Activated CD8-positive, alpha-beta T cell treated with anti-CD3 and anti-CD28 coated beads for 36 hours (primary cell): ENCODE measurements at regions not wholly inside any gene's neighbourhood (a gene's known extent, or its start where the extent isn't known, plus 50 kb on each side); places are given as distances from the start of the nearest gene placed in this dataset.

Source experiments
- ATAC-seq: fragments of 200-7000 bp; cut with Tn5 transposase; one replicate; pipeline ENCODE4 v1.10.0; 2021; ENCODE audit warnings: mild to moderate bottlenecking, moderate library complexity
- CTCF ChIA-PET: fragments of 350-600 bp; sonication (Branson Sonifier 250); formaldehyde crosslinking; loops from one replicate; lab custom pipeline; 2021; ENCODE audit warnings: antibody characterized with exemption; lab: Charles Lee
- POLR2A ChIA-PET: fragments of 350-600 bp; sonication (Branson Sonifier 250); formaldehyde crosslinking; loops from one replicate; lab custom pipeline; 2021; ENCODE audit warnings: antibody characterized with exemption; lab: Charles Lee
- DNase-seq: peaks from one replicate; pipeline ENCODE4 v3.0.0-alpha.2; 2020
- H3K27ac Mint-ChIP-seq: one replicate; pipeline ENCODE4 v1.8.0; 2021; ENCODE audit warnings: mild to moderate bottlenecking, mixed read lengths
- H3K27me3 Mint-ChIP-seq: one replicate; pipeline ENCODE4 v1.8.0; 2021; ENCODE audit warnings: mixed read lengths
- H3K36me3 Mint-ChIP-seq: one replicate; pipeline ENCODE4 v1.8.0; 2021; ENCODE audit warnings: low read depth, mixed read lengths
- H3K4me1 Mint-ChIP-seq: one replicate; pipeline ENCODE4 v1.8.0; 2021; ENCODE audit warnings: low read depth, mixed read lengths
- H3K4me3 Mint-ChIP-seq: one replicate; pipeline ENCODE4 v1.8.0; 2021; ENCODE audit warnings: mild to moderate bottlenecking, moderate library complexity, mixed read lengths
- H3K9me3 Mint-ChIP-seq: one replicate; pipeline ENCODE4 v1.8.0; 2021; ENCODE audit warnings: mixed read lengths
- intact Hi-C: fragments of 100-400 bp; cut with micrococcal nuclease; formaldehyde crosslinking; loops from one replicate; pipeline ENCODE4 v1.10.0; 2022
- TF ChIP-seq, protein P1 (sequence below): fragments of 200-600 bp; IDR thresholded peaks from one replicate; pipeline ENCODE4 v1.8.0; 2022; ENCODE audit warnings: antibody characterized with exemption, mild to moderate bottlenecking

- intact Hi-C loops: no loop called here
- Mint-ChIP-seq H3K4me1 (no peaks in the 10 kb centered on the region), H3K27me3 (no peaks in the 10 kb centered on the region), H3K9me3 (no peaks in the 10 kb centered on the region), H3K27ac (no peak overlapping the region), H3K36me3 (no peaks in the 10 kb centered on the region), H3K4me3 (no peak overlapping the region)
- ATAC-seq: no peak
- POLR2A ChIA-PET: no interaction called here
- TF ChIP-seq, protein P1, sequence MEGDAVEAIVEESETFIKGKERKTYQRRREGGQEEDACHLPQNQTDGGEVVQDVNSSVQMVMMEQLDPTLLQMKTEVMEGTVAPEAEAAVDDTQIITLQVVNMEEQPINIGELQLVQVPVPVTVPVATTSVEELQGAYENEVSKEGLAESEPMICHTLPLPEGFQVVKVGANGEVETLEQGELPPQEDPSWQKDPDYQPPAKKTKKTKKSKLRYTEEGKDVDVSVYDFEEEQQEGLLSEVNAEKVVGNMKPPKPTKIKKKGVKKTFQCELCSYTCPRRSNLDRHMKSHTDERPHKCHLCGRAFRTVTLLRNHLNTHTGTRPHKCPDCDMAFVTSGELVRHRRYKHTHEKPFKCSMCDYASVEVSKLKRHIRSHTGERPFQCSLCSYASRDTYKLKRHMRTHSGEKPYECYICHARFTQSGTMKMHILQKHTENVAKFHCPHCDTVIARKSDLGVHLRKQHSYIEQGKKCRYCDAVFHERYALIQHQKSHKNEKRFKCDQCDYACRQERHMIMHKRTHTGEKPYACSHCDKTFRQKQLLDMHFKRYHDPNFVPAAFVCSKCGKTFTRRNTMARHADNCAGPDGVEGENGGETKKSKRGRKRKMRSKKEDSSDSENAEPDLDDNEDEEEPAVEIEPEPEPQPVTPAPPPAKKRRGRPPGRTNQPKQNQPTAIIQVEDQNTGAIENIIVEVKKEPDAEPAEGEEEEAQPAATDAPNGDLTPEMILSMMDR: no peak
- CTCF ChIA-PET: no interaction called here
- no peak for DNase-seq
Observed at GRCh38 chrY:8994001-8994400, 343.3 kb upstream of the TSPY4 start.

GRCh38 chrY:9001231-9001630, 336.0 kb upstream of the TSPY4 start:
- Mint-ChIP-seq H3K27me3 (no peaks in the 10 kb centered on the region), H3K4me1 (no peaks in the 10 kb centered on the region), H3K27ac (no peak overlapping the region), H3K4me3 (no peak overlapping the region), H3K36me3 (no peaks in the 10 kb centered on the region), H3K9me3 (no peaks in the 10 kb centered on the region)
- ATAC-seq (no peak), DNase-seq (no peak)
- TF ChIP-seq, protein P1: no peak
- ChIA-PET CTCF (no interaction called here), POLR2A (no interaction called here)
- intact Hi-C loops: no loop called here

DNA sequence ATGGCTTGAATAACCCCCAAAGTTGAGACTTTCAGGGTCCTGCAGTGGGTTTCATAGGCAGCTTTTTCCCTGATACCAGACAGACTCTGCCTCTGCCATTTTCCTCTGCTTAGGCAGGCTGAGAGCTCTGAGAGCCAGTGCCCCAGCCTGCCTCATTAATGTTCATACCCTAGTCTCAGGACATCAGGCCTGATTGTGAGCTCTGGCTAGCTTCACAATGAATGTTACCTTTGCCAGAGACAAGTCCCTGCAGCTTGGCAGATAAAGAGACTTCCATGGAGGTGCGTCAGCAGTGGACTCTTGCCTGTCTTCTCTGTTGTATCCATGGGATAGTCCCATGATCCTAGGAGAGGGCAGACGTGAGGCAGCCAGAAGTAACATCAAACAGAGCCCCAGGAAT, 333.5 kb upstream of the TSPY4 start:
- ChIA-PET CTCF (no interaction called here), POLR2A (no interaction called here)
- TF ChIP-seq, protein P1: no peak
- Mint-ChIP-seq H3K36me3 (no peaks in the 10 kb centered on the region), H3K4me3 (no peak overlapping the region), H3K4me1 (no peaks in the 10 kb centered on the region), H3K27ac (no peak overlapping the region), H3K9me3 (no peaks in the 10 kb centered on the region), H3K27me3 (no peaks in the 10 kb centered on the region)
- DNase-seq (no peak), ATAC-seq (no peak)
- intact Hi-C loops: no loop called here

GRCh38 chrY:9008648-9009047, 328.6 kb upstream of the TSPY4 start:
- H3K27ac Mint-ChIP-seq: no peak overlapping the region
- ATAC-seq (no peak), DNase-seq (no peak)
- H3K27me3 Mint-ChIP-seq: no peaks in the 10 kb centered on the region
- H3K4me1 Mint-ChIP-seq: no peaks in the 10 kb centered on the region
- ChIA-PET CTCF (no interaction called here), POLR2A (no interaction called here)
- no peaks in the 10 kb centered on the region for H3K9me3 Mint-ChIP-seq
- H3K36me3 Mint-ChIP-seq: no peaks in the 10 kb centered on the region
- intact Hi-C loops: no loop called here
- TF ChIP-seq, protein P1: no peak
- no peak overlapping the region for H3K4me3 Mint-ChIP-seq

- Mint-ChIP-seq H3K27me3 (no peaks in the 10 kb centered on the region), H3K36me3 (no peaks in the 10 kb centered on the region), H3K9me3 (no peaks in the 10 kb centered on the region), H3K4me1 (no peaks in the 10 kb centered on the region), H3K4me3 (no peak overlapping the region), H3K27ac (no peak overlapping the region)
- ATAC-seq (no peak), DNase-seq (no peak)
- TF ChIP-seq, protein P1: no peak
- POLR2A ChIA-PET: no interaction called here
- intact Hi-C loops: no loop called here
- CTCF ChIA-PET: no interaction called here
Observed at GRCh38 chrY:9016916-9017315, 320.3 kb upstream of the TSPY4 start.
